Fibroblast of pulmonary artery (primary cell): ENCODE measurements at regions not wholly inside any gene's neighbourhood (a gene's known extent, or its start where the extent isn't known, plus 50 kb on each side); places are given as distances from the start of the nearest gene placed in this dataset.

Source experiments
- DNase-seq: peaks from one replicate; pipeline ENCODE4 v3.0.0-alpha.2; 2010; ENCODE audit warnings: low read depth
- H3K4me3 ChIP-seq: replicated peaks from 2 replicates; pipeline ENCODE4 v1.5.1; 2011; ENCODE audit warnings: low read depth, mild to moderate bottlenecking, control low read depth, low read length, moderate library complexity
- CTCF ChIP-seq: IDR thresholded peaks from 2 replicates; pipeline ENCODE4 v1.5.1; 2011; ENCODE audit warnings: mild to moderate bottlenecking, control low read depth, low read length, inconsistent platforms; ENCODE audit errors: missing control alignments

- no peak for TF ChIP-seq CTCF
- H3K4me3 ChIP-seq, result no peak overlapping the region
- no peak for DNase-seq
Observed at GRCh38 chr10:120132811-120133210, 240.3 kb downstream of the SEC23IP start.

GRCh38 chr10:120138689-120139088 is 246.2 kb downstream of the SEC23IP start:
- no peak for TF ChIP-seq CTCF
- DNase-seq, result no peak
- no peak overlapping the region for H3K4me3 ChIP-seq

GRCh38 chr10:120145107-120145506 is 252.6 kb downstream of the SEC23IP start:
- no peak for DNase-seq
- no peak overlapping the region for H3K4me3 ChIP-seq
- no peak for TF ChIP-seq CTCF

- DNase-seq, result no peak
- TF ChIP-seq CTCF, result no peak
- no peak overlapping the region for H3K4me3 ChIP-seq
Observed at GRCh38 chr10:120156614-120157274, 264.2 kb downstream of the SEC23IP start.

- no peak for DNase-seq
- H3K4me3 ChIP-seq, result no peak overlapping the region
- TF ChIP-seq CTCF, result no peak
Observed at GRCh38 chr10:120161111-120161510, 268.6 kb downstream of the SEC23IP start.

- DNase-seq, result no peak
- H3K4me3 ChIP-seq, result no peak overlapping the region
- no peak for TF ChIP-seq CTCF
Observed at GRCh38 chr10:120162471-120162870, 269.9 kb downstream of the SEC23IP start.

- TF ChIP-seq CTCF, result no peak
- DNase-seq, result no peak
- H3K4me3 ChIP-seq, result no peak overlapping the region
Observed at GRCh38 chr10:120172356-120172755, 279.8 kb downstream of the SEC23IP start.
